KMS-11 (cell line): ENCODE measurements at regions not wholly inside any gene's neighbourhood (a gene's known extent, or its start where the extent isn't known, plus 50 kb on each side); places are given as distances from the start of the nearest gene placed in this dataset.

Experiments
- H2AFZ ChIP-seq: fragments of 200-600 bp; sonication (generic); 2 replicates; pipeline ENCODE4 v1.6.1; 2016; ENCODE audit warnings: antibody characterized with exemption, mixed run types, low read depth
- H3K27ac ChIP-seq: fragments of 200-600 bp; sonication (generic); 2 replicates; pipeline ENCODE4 v1.6.1; 2016; ENCODE audit warnings: mild to moderate bottlenecking, mixed run types
- H3K27me3 ChIP-seq: fragments of 200-600 bp; sonication (generic); 2 replicates; pipeline ENCODE4 v1.6.1; 2017; ENCODE audit warnings: mild to moderate bottlenecking, low read depth, mixed run types, moderate library complexity; ENCODE audit not compliant: insufficient read depth
- H3K36me3 ChIP-seq: fragments of 200-600 bp; sonication (generic); 2 replicates; pipeline ENCODE4 v1.6.1; 2017; ENCODE audit warnings: mild to moderate bottlenecking, mixed run types; ENCODE audit not compliant: insufficient read depth
- H3K4me1 ChIP-seq: fragments of 200-600 bp; sonication (generic); 2 replicates; pipeline ENCODE4 v1.6.1; 2016; ENCODE audit warnings: mild to moderate bottlenecking, low read depth, mixed run types; ENCODE audit not compliant: poor library complexity, severe bottlenecking
- H3K4me2 ChIP-seq: fragments of 200-600 bp; sonication (generic); 2 replicates; pipeline ENCODE4 v1.7.0; 2016; ENCODE audit warnings: mild to moderate bottlenecking, mixed run types
- H3K4me3 ChIP-seq: fragments of 200-600 bp; sonication (generic); IDR thresholded peaks from 2 replicates; pipeline ENCODE4 v1.6.1; 2017; ENCODE audit warnings: low read depth, low read length, mixed read lengths; ENCODE audit not compliant: insufficient read depth
- H3K79me2 ChIP-seq: fragments of 200-600 bp; sonication (generic); 2 replicates; pipeline ENCODE4 v1.6.1; 2016; ENCODE audit warnings: low read depth, mixed run types; ENCODE audit not compliant: insufficient read depth
- H3K9ac ChIP-seq: fragments of 200-600 bp; sonication (generic); 2 replicates; pipeline ENCODE4 v1.6.1; 2016; ENCODE audit warnings: mild to moderate bottlenecking, mixed run types
- H4K20me1 ChIP-seq: fragments of 200-600 bp; sonication (generic); 2 replicates; pipeline ENCODE4 v1.6.1; 2016; ENCODE audit warnings: mild to moderate bottlenecking, mixed run types; ENCODE audit not compliant: insufficient read depth
- CTCF ChIP-seq: fragments of 200-600 bp; sonication (generic); conservative IDR thresholded peaks from 2 replicates; pipeline ENCODE4 v1.6.1; 2017; ENCODE audit warnings: low read depth, mild to moderate bottlenecking, antibody characterized with exemption, low read length, moderate library complexity, mixed read lengths

- Histone ChIP-seq H3K4me2 (no peak overlapping the region; the same call in 1 of the 2 replicates), H3K36me3 (no peaks in the 10 kb centered on the region), H3K9ac (no peak overlapping the region), H3K79me2 (no peaks in the 10 kb centered on the region), H2AFZ (no peak overlapping the region), H3K27ac (no peak overlapping the region), H3K27me3 (no peaks in the 10 kb centered on the region), H4K20me1 (no peaks in the 10 kb centered on the region), H3K4me3 (no peak overlapping the region), H3K4me1 (peaks cover 38% of the 10 kb centered on the region)
- no peak for TF ChIP-seq CTCF
These were observed 57.6 kb upstream of the RAPGEF2 start for GRCh38 chr4:159045321-159045720.

GRCh38 chr4:159046683-159047082 is 56.2 kb upstream of the RAPGEF2 start:
- no peak overlapping the region for H3K4me2 ChIP-seq
- H2AFZ ChIP-seq, result no peak overlapping the region
- H3K4me1 ChIP-seq, result peaks cover 43% of the 10 kb centered on the region
- no peaks in the 10 kb centered on the region for H3K27me3 ChIP-seq
- no peak overlapping the region for H3K27ac ChIP-seq
- H3K9ac ChIP-seq, result no peak overlapping the region
- H3K79me2 ChIP-seq, result no peaks in the 10 kb centered on the region
- H3K36me3 ChIP-seq, result no peaks in the 10 kb centered on the region
- no peak overlapping the region for H3K4me3 ChIP-seq
- no peak for TF ChIP-seq CTCF
- H4K20me1 ChIP-seq, result no peaks in the 10 kb centered on the region

GRCh38 chr4:159047478-159048165 is 55.3 kb upstream of the RAPGEF2 start:
- TF ChIP-seq CTCF, result no peak
- Histone ChIP-seq H3K4me3 (no peak overlapping the region), H3K79me2 (no peaks in the 10 kb centered on the region), H3K27ac (no peak overlapping the region), H2AFZ (no peak overlapping the region), H3K4me2 (no peak overlapping the region), H3K9ac (no peak overlapping the region), H3K4me1 (peaks cover 43% of the 10 kb centered on the region), H3K36me3 (no peaks in the 10 kb centered on the region), H3K27me3 (no peaks in the 10 kb centered on the region), H4K20me1 (no peaks in the 10 kb centered on the region)

- Histone ChIP-seq H4K20me1 (no peaks in the 10 kb centered on the region), H3K4me2 (no peak overlapping the region), H3K27me3 (no peaks in the 10 kb centered on the region), H3K27ac (no peak overlapping the region), H3K9ac (no peak overlapping the region), H3K36me3 (no peaks in the 10 kb centered on the region), H3K79me2 (no peaks in the 10 kb centered on the region), H2AFZ (no peak overlapping the region), H3K4me1 (peaks cover 42% of the 10 kb centered on the region), H3K4me3 (no peak overlapping the region)
- TF ChIP-seq CTCF, result no peak
These were observed 54.6 kb upstream of the RAPGEF2 start for GRCh38 chr4:159048166-159048886.
